ENCODE measurements at regions not wholly inside any gene's neighbourhood (a gene's known extent, or its start where the extent isn't known, plus 50 kb on each side); places are given as distances from the start of the nearest gene placed in this dataset.
"Not testable (repeated sequence)": the region's sequence is repeated elsewhere in the genome, so short reads cannot be mapped to it uniquely, and the experiment has no call there.

DNA sequence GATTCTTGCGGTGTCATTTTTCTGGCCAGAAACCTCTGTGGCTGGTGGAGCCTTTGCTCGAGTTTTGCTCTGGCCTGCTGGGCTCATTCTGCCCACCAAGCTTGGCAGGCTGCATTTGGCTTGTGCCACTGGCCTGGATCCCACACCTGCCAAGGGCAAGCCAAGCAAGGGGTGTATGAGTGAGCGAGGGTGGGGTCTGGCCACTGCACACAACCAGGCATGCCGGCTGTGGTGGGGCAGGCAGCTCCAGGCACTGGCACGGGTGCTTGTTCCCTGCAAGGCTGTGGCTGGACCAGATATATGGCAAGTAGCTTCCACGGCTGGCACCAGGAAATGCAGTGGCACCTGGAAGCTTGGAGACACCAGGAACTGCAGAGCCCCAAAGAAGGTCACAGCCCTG is 68.6 kb upstream of the PPP3CA start:
- DNase-seq: no peak

DNA sequence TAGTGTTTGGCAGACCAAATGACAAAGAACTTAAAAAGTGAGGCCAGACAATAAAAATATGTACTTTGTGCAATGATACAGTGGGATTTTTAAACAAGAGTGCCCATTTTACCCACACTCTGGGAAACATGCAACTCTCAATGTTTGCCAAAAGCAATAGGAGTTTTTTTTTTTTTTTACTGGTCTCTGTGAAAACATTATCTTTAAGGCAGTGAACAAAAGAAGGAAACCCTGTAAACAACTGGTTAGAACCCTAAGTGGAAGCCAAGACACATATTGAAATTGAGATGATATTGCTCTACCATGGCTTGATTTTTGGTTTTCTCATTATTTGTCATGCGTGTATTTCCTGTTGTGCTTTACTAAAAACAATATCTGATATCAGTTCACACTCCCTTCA is 67.2 kb upstream of the PPP3CA start:
- no peak for DNase-seq

DNA sequence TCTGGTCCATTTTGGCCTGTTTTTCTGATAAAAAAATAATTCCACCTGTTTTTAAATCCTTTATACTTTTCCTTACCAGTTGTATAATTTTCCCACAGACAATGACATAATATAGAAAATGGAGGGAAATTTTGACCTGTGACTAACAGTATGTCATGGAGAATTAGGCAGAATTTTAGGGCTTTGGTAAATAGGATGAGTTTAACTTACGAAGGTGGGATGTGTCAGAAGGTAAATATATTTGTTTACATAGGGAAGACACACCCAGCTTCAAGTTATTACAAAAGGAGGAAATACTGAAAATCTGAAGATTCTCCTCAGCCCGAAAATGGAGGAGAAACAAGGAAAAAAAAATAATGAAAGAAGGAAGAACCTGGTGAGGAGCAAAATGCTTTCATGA is 64.6 kb upstream of the PPP3CA start:
- DNase-seq: no peak

DNA sequence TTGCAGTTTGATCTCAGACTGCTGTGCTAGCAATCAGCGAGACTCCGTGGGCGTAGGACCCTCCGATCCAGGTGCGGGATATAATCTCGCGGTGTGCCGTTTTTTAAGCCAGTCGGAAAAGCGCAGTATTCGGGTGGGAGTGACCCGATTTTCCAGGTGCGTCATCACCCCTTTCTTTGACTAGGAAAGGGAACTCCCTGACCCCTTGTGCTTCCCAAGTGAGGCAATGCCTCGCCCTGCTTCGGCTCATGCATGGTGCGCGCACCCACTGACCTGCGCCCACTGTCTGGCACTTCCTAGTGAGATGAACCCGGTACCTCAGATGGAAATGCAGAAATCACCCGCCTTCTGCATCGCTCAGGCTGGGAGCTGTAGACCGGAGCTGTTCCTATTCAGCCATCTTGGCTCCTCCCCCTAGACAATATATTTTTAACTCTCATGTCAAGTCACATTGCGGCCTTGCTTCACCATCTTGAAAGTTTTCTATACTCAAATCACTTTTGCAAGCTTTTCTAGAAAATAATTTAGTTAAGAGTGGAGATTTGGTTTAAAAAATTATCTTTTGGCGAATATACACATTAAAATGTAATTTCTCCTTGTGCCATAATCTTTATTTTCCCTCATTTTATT is 64.1 kb upstream of the PPP3CA start:
- DNase-seq: not testable (repeated sequence)

DNA sequence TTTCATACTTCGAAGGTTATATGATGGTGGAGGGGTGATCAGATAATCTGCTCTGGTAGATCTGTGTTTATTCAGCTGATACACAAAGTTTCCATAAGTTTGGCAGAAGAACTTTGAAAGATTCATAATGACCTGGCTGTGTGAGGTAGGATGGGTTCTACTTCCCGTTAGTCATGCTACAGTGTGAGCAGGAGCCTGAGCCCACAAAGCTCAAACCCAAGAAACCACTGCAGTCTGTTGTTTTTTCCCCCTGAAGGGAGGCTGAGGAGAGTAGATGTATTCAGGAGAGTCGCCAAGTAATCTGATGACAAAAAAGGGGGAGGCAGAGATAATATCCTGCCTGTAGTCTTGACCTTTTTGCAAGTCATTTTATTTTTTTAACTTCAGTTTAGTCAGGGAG is 52.8 kb upstream of the PPP3CA start:
- DNase-seq: no peak

DNA sequence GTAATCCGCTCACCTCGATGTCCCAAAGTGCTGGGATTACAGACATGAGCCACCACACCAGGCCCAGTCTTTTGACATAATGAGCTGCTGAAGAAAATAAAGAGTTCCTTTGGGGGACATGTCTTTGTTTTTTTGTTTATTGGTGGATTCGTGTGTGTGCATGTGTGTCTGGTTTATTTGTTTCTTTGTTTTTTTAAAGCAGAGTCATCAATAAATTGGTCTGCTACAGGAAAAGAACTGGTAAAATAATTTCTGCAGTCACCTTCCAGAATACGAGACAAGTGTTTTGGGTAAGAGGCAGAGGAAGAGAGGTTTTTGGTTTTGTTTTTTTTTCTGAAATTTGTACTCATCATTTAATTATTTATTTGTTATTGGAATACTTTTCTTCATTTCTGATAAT is 51.5 kb upstream of the PPP3CA start:
- no peak for DNase-seq

All from NCI-H2081 (cell line).